Muscle of back (tissue), 3 donors: ENCODE measurements at regions not wholly inside any gene's neighbourhood (a gene's known extent, or its start where the extent isn't known, plus 50 kb on each side); places are given as distances from the start of the nearest gene placed in this dataset.
"Not testable (repeated sequence)": the region's sequence is repeated elsewhere in the genome, so short reads cannot be mapped to it uniquely, and the experiment has no call there.

ENCODE experiments used
- DNase-seq, 3 donors: peaks; one replicate each; pipeline versions ENCODE4 v3.0.0 to v3.0.0-alpha.2; 2013

GRCh38 chr2:16224298-16225045 lies 284.1 kb downstream of the MYCN start:
- no peak for DNase-seq

GRCh38 chr2:16223841-16224177 lies 283.5 kb downstream of the MYCN start:
- no peak for DNase-seq

- no peak for DNase-seq
Observed at GRCh38 chr2:16223161-16223840, 283.0 kb downstream of the MYCN start.

- no peak for DNase-seq
Observed at GRCh38 chr2:16222326-16222725, 282.0 kb downstream of the MYCN start.

- no peak for DNase-seq
Observed at GRCh38 chr2:16221461-16222010, 281.2 kb downstream of the MYCN start.

- no peak for DNase-seq
Observed at GRCh38 chr2:16219292-16219975, 279.1 kb downstream of the MYCN start.

- peak in 1 of 3 donors; percentile 30 for DNase-seq
Observed at GRCh38 chr2:16218625-16219024, 278.3 kb downstream of the MYCN start.

- DNase-seq, result no peak
Observed at GRCh38 chr2:16218161-16218560, 277.8 kb downstream of the MYCN start.

GRCh38 chr2:16217741-16218140 lies 277.4 kb downstream of the MYCN start:
- not testable (repeated sequence) for DNase-seq

GRCh38 chr2:16217291-16217690 lies 276.9 kb downstream of the MYCN start:
- DNase-seq, result no peak

GRCh38 chr2:16216558-16216945 lies 276.2 kb downstream of the MYCN start:
- no peak for DNase-seq

GRCh38 chr2:16215902-16216557 lies 275.7 kb downstream of the MYCN start:
- DNase-seq, result peak; percentile 11 to 62 (median 22)

- no peak for DNase-seq
Observed at GRCh38 chr2:16214861-16215260, 274.5 kb downstream of the MYCN start.

GRCh38 chr2:16214391-16214790 lies 274.0 kb downstream of the MYCN start:
- DNase-seq, result no peak

- DNase-seq, result no peak
Observed at GRCh38 chr2:16212321-16212720, 272.0 kb downstream of the MYCN start.

- DNase-seq, result no peak
Observed at GRCh38 chr2:16211341-16211740, 271.0 kb downstream of the MYCN start.

- no peak for DNase-seq
Observed at GRCh38 chr2:16210841-16211240, 270.5 kb downstream of the MYCN start.

- DNase-seq, result no peak
Observed at GRCh38 chr2:16209799-16210198, 269.4 kb downstream of the MYCN start.

GRCh38 chr2:16208921-16209320 lies 268.6 kb downstream of the MYCN start:
- DNase-seq, result no peak

- no peak for DNase-seq
Observed at GRCh38 chr2:16208241-16208797, 268.0 kb downstream of the MYCN start.

- no peak for DNase-seq
Observed at GRCh38 chr2:16207611-16208010, 267.3 kb downstream of the MYCN start.

GRCh38 chr2:16207151-16207550 lies 266.8 kb downstream of the MYCN start:
- no peak for DNase-seq
